HepG2 (cell line): ENCODE measurements at regions not wholly inside any gene's neighbourhood (a gene's known extent, or its start where the extent isn't known, plus 50 kb on each side); places are given as distances from the start of the nearest gene placed in this dataset.

Experiments
- ATAC-seq: fragments of 200-7000 bp; cut with Tn5 transposase; 3 replicates; pipeline ENCODE4 v1.9.1; 2020; ENCODE audit warnings: mild to moderate bottlenecking, moderate library complexity
- BruUV-seq: library from RNA; stranded (reverse); fragments of 400-500 nt; replicated peaks from 2 replicates; lab custom pipeline; 2021; lab: Mats Ljungman, UMichigan
- CTCF ChIA-PET: fragments of 300-600 bp; formaldehyde crosslinking; extraction: SDS; loops from one replicate; lab custom pipeline; 2021; ENCODE audit warnings: low total read pairs, inconsistent platforms, low intra/inter-chr PET ratio; lab: Yijun Ruan, JAX
- POLR2A ChIA-PET: fragments of 350-600 bp; sonication (Branson Sonifier 250); formaldehyde crosslinking; loops from one replicate; lab custom pipeline; 2020; ENCODE audit warnings: antibody characterized with exemption, inconsistent platforms; lab: Yijun Ruan, JAX
- DNase-seq: peaks from one replicate; pipeline ENCODE4 v3.0.0-alpha.2; 2015; ENCODE audit warnings: low spot score
- FAIRE-seq: peaks from 3 replicates; lab custom pipeline; 2011; peaks lifted over from hg19 to GRCh38; lab: Jason Lieb, UNC
- H2AFZ ChIP-seq: one replicate; pipeline ENCODE4 v1.6.1; 2011; ENCODE audit warnings: low read length, inconsistent platforms
- H3K27ac ChIP-seq: fragments of 300-600 bp; 3 replicates; pipeline ENCODE4 v1.8.0; 2011; ENCODE audit warnings: mixed run types, mild to moderate bottlenecking, mixed read lengths, low read length, inconsistent platforms; ENCODE audit not compliant: insufficient read depth; ENCODE audit errors: extremely low read length
- H3K27me3 ChIP-seq, 2 experiments: fragments of 200-600 bp in 1 of 2; 2 replicates in 1 of 2; 3 replicates in 1 of 2; pipeline versions ENCODE4 v1.6.0 to v1.8.0; 2011; ENCODE audit warnings: low read length in 2 of 2, mild to moderate bottlenecking in 2 of 2, moderate library complexity in 2 of 2, inconsistent platforms in 1 of 2; ENCODE audit not compliant: insufficient read depth in 2 of 2, control insufficient read depth in 1 of 2
- H3K36me3 ChIP-seq, 2 experiments: fragments of 200-600 bp in 1 of 2; replicated peaks in 1 of 2; 2 replicates in 1 of 2; 3 replicates in 1 of 2; pipeline versions ENCODE4 v1.5.1 to v1.8.0; 2011; ENCODE audit warnings: low read length in 2 of 2, inconsistent platforms in 1 of 2; ENCODE audit not compliant: insufficient read depth in 2 of 2, control insufficient read depth in 1 of 2
- H3K4me1 ChIP-seq: 2 replicates; pipeline ENCODE4 v1.5.1; 2012; ENCODE audit warnings: low read length, inconsistent platforms; ENCODE audit not compliant: insufficient read depth
- H3K4me2 ChIP-seq: 2 replicates; pipeline ENCODE4 v1.6.0; 2011; ENCODE audit warnings: low read depth, low read length, inconsistent platforms
- H3K4me3 ChIP-seq, 3 experiments: fragments of 200-600 bp in 1 of 3; sonication (generic), shearing (Covaris generic) in 1 of 3; replicated peaks in 1 of 3; 2 replicates each; pipeline ENCODE4 v1.5.1; 2011 to 2016; ENCODE audit warnings: low read length in 3 of 3, inconsistent platforms in 2 of 3, low read depth in 2 of 3, mild to moderate bottlenecking in 2 of 3, control low read depth in 1 of 3, mixed read lengths in 1 of 3; ENCODE audit not compliant: insufficient read depth in 1 of 3
- H3K79me2 ChIP-seq: one replicate; pipeline ENCODE4 v1.6.1; 2011; ENCODE audit warnings: low read length, inconsistent platforms; ENCODE audit not compliant: insufficient read depth
- H3K9ac ChIP-seq: 2 replicates; pipeline ENCODE4 v1.6.0; 2011; ENCODE audit warnings: mild to moderate bottlenecking, low read depth, low read length, inconsistent platforms; ENCODE audit not compliant: insufficient read depth
- H3K9me3 ChIP-seq: 2 replicates; pipeline ENCODE4 v1.5.1; 2012; ENCODE audit warnings: mild to moderate bottlenecking, low read length
- H4K20me1 ChIP-seq: 2 replicates; pipeline ENCODE4 v1.6.0; 2011; ENCODE audit warnings: inconsistent platforms, mild to moderate bottlenecking, low read length, moderate library complexity; ENCODE audit not compliant: insufficient read depth
- AGO2 ChIP-seq: fragments of 200-400 bp; formaldehyde crosslinking; optimal IDR thresholded peaks from 2 replicates; pipeline ENCODE3; 2017; ENCODE audit warnings: mild to moderate bottlenecking, low read depth, low read length, moderate library complexity
- CENPX ChIP-seq: sonication (generic); formaldehyde crosslinking; IDR thresholded peaks from 2 replicates; pipeline ENCODE4 v1.9.0; 2021; ENCODE audit warnings: mild to moderate bottlenecking, missing genetic modification reagents, moderate library complexity
- HOXD1 ChIP-seq: sonication (generic); formaldehyde crosslinking; IDR thresholded peaks from 2 replicates; pipeline ENCODE4 v1.5.0; 2020; ENCODE audit warnings: missing genetic modification reagents
- SMAD3 ChIP-seq: sonication (generic); formaldehyde crosslinking; IDR thresholded peaks from 2 replicates; pipeline ENCODE4 v1.4.0; 2020; ENCODE audit warnings: missing genetic modification reagents
- STAT5B ChIP-seq: sonication (generic); formaldehyde crosslinking; IDR thresholded peaks from 2 replicates; pipeline ENCODE4 v1.4.0; 2020; ENCODE audit warnings: missing genetic modification reagents
- XBP1 ChIP-seq: sonication (generic); formaldehyde crosslinking; IDR thresholded peaks from 2 replicates; pipeline ENCODE4 v1.5.0; 2020; ENCODE audit warnings: missing genetic modification reagents
- ZFAT ChIP-seq: sonication (generic); formaldehyde crosslinking; conservative IDR thresholded peaks from 2 replicates; pipeline ENCODE4 v1.8.1; 2023; ENCODE audit warnings: missing genetic modification reagents, inconsistent platforms
- WGBS: methylation state at CpG from one replicate; pipeline ENCODE4 v1.1.6; 2017; ENCODE audit warnings: low lambda C conversion rate; 5-methylcytosine and 5-hydroxymethylcytosine counted together
- in situ Hi-C: cut with HindIII; loops from 2 replicates; pipeline ENCODE4 v1.10.0; 2017; ENCODE audit warnings: low pct_unique_long_range_greater_than_20kb; ENCODE audit not compliant: extremely low pct_ligation_motif_present
- intact Hi-C: fragments of 100-400 bp; cut with micrococcal nuclease; formaldehyde crosslinking; loops from one replicate; pipeline ENCODE4 v1.10.0; 2022; ENCODE audit not compliant: unreplicated experiment
- TF ChIP-seq, protein P1 (sequence below): sonication (generic); formaldehyde crosslinking; IDR thresholded peaks from 2 replicates; pipeline ENCODE4 v1.4.0; 2020; ENCODE audit warnings: low read depth, mild to moderate bottlenecking, missing genetic modification reagents
- TF ChIP-seq, protein P2 (sequence below): sonication (generic); formaldehyde crosslinking; IDR thresholded peaks from 2 replicates; pipeline ENCODE4 v1.5.0; 2020; ENCODE audit warnings: mild to moderate bottlenecking, missing genetic modification reagents, borderline replicate concordance
- TF ChIP-seq, protein P3 (sequence below): sonication (generic); formaldehyde crosslinking; IDR thresholded peaks from 2 replicates; pipeline ENCODE4 v1.8.1; 2022; ENCODE audit warnings: mild to moderate bottlenecking, missing genetic modification reagents
- TF ChIP-seq, protein P4 (sequence below): sonication (generic); formaldehyde crosslinking; IDR thresholded peaks from 2 replicates; pipeline ENCODE4 v1.9.0; 2021; ENCODE audit warnings: missing genetic modification reagents, mild to moderate bottlenecking, borderline replicate concordance

DNA sequence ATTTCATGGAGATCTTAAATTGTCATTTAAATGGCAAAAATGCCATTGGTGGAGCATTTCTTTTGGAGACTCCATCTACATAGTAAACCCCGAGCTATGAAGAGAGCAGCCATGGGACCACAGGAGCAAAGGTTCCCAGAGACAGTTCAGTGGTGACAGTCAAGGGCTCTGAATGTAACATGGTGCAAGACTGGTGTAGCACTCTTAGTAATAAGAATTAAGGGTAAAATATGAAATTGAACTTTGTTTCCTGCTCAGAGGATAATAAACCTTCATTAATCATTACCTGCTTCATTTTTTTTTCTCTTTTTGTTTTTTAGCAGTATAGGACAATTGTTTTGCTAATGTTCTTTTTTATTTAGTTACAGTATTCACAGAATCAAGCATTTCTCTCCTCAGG is 717.5 kb upstream of the POM121L12 start:
- Histone ChIP-seq H3K79me2 (no peaks in the 10 kb centered on the region), H3K4me3 (no peak overlapping the region), H4K20me1 (no peaks in the 10 kb centered on the region), H2AFZ (no peak overlapping the region), H3K9me3 (peaks cover 65% of the 10 kb centered on the region), H3K36me3 (no peaks in the 10 kb centered on the region), H3K4me2 (no peak overlapping the region), H3K27me3 (no peaks in the 10 kb centered on the region), H3K27ac (no peak overlapping the region), H3K4me1 (no peaks in the 10 kb centered on the region), H3K9ac (no peak overlapping the region)
- DNase-seq: no peak
- ChIA-PET POLR2A (no interaction called here), CTCF (no interaction called here)
- no TSS peak for BruUV-seq
- WGBS: 0% methylated on average over 1 of the region's 1 CpG
- in situ Hi-C loops (no loop called here), intact Hi-C loops (no loop called here)
- FAIRE-seq: no peak
- no peak for ATAC-seq
- TF ChIP-seq, protein P1, sequence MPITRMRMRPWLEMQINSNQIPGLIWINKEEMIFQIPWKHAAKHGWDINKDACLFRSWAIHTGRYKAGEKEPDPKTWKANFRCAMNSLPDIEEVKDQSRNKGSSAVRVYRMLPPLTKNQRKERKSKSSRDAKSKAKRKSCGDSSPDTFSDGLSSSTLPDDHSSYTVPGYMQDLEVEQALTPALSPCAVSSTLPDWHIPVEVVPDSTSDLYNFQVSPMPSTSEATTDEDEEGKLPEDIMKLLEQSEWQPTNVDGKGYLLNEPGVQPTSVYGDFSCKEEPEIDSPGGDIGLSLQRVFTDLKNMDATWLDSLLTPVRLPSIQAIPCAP: no peak
- TF ChIP-seq SMAD3 (CRISPR knock-in tag): no peak
- TF ChIP-seq HOXD1: no peak
- no peak for TF ChIP-seq STAT5B (CRISPR knock-in tag)
- TF ChIP-seq CENPX (CRISPR knock-in tag): no peak
- no peak for TF ChIP-seq AGO2
- TF ChIP-seq XBP1 (CRISPR knock-in tag): no peak
- TF ChIP-seq, protein P2, sequence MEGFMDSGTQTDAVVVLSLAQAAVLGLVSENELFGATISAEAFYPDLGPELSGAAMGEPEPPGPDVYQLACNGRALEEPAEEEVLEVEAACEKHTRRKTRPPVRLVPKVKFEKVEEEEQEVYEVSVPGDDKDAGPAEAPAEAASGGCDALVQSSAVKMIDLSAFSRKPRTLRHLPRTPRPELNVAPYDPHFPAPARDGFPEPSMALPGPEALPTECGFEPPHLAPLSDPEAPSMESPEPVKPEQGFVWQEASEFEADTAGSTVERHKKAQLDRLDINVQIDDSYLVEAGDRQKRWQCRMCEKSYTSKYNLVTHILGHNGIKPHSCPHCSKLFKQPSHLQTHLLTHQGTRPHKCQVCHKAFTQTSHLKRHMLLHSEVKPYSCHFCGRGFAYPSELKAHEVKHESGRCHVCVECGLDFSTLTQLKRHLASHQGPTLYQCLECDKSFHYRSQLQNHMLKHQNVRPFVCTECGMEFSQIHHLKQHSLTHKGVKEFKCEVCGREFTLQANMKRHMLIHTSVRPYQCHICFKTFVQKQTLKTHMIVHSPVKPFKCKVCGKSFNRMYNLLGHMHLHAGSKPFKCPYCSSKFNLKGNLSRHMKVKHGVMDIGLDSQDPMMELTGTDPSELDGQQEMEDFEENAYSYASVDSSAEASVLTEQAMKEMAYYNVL (CRISPR knock-in tag): no peak
- TF ChIP-seq ZFAT (CRISPR knock-in tag): no peak
- TF ChIP-seq, protein P3, sequence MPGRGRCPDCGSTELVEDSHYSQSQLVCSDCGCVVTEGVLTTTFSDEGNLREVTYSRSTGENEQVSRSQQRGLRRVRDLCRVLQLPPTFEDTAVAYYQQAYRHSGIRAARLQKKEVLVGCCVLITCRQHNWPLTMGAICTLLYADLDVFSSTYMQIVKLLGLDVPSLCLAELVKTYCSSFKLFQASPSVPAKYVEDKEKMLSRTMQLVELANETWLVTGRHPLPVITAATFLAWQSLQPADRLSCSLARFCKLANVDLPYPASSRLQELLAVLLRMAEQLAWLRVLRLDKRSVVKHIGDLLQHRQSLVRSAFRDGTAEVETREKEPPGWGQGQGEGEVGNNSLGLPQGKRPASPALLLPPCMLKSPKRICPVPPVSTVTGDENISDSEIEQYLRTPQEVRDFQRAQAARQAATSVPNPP (CRISPR knock-in tag): no peak
- TF ChIP-seq, protein P4, sequence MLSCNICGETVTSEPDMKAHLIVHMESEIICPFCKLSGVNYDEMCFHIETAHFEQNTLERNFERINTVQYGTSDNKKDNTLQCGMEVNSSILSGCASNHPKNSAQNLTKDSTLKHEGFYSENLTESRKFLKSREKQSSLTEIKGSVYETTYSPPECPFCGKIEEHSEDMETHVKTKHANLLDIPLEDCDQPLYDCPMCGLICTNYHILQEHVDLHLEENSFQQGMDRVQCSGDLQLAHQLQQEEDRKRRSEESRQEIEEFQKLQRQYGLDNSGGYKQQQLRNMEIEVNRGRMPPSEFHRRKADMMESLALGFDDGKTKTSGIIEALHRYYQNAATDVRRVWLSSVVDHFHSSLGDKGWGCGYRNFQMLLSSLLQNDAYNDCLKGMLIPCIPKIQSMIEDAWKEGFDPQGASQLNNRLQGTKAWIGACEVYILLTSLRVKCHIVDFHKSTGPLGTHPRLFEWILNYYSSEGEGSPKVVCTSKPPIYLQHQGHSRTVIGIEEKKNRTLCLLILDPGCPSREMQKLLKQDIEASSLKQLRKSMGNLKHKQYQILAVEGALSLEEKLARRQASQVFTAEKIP: no peak
